GM18526 (cell line): ENCODE measurements at regions not wholly inside any gene's neighbourhood (a gene's known extent, or its start where the extent isn't known, plus 50 kb on each side); places are given as distances from the start of the nearest gene placed in this dataset.

ENCODE experiments used
- POLR2A ChIP-seq: IDR thresholded peaks from 3 replicates; pipeline ENCODE4 v1.6.1; 2011; ENCODE audit not compliant: insufficient read length; ENCODE audit errors: extremely low read depth

DNA sequence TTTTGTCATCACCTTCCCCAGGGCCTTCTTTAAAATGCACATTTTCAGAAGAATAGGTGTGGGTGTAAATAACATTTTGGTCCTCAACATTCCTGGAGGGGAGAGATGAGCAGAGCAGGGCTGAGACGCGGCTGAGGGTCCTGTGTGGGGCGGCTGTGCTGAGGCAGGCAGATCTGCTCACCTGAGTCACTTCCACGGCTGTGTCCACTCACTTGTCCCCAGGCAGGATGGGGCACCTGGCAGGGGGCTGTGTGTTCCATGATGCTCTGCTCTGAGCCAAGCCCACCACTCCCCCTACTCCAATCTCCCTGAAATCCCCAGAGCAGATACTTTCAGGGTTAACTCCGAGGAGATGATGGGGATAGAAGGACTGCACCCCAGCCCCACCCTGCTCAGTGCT lies 93.8 kb downstream of the GLRX3 start:
- no peak for TF ChIP-seq POLR2A

- no peak for TF ChIP-seq POLR2A
These were observed 94.4 kb downstream of the GLRX3 start for GRCh38 chr10:130230611-130231010.

GRCh38 chr10:130231251-130231741 lies 95.1 kb downstream of the GLRX3 start:
- no peak for TF ChIP-seq POLR2A

DNA sequence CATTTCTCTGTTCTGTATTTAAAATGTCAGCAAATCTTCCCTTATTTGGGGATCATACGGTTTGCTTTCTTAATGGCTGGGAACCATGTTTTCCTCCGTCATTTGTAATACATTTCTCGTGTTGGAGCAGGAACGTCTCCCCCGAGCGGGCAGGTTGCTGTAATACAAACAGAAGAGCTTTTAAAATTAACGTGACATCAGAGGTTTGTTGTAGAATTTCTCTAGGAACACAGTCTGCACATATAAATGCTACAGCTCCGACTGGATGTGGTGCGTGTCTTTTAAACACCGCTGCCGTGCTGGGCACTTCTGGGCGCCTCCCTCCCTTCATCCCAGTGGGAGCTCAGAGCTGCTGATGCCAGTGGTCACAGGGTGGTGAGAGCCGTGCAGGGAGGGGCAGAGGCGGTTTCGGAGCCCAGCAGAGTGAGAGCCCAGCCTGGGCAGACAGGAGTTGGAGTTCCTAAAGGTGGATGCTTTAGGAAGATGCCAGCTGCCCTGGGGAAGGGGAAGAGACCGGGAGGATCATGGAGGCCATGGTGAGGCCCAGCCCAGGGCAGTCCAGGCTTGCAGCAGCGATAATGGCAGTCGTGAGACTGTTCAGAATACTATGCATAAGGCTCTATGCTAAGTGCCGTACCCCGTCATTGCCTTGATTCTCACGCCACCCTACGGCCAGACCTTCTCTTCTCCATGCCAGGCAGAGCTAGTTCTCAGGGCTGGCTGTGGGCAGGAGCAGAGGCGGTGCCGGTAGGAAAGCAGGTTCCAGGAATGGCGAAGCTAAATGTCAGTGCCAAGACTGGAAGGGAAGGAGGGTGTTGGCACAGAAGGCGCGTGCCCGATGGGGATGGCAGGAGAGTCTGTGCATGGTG lies 96.2 kb downstream of the GLRX3 start:
- no peak for TF ChIP-seq POLR2A

DNA sequence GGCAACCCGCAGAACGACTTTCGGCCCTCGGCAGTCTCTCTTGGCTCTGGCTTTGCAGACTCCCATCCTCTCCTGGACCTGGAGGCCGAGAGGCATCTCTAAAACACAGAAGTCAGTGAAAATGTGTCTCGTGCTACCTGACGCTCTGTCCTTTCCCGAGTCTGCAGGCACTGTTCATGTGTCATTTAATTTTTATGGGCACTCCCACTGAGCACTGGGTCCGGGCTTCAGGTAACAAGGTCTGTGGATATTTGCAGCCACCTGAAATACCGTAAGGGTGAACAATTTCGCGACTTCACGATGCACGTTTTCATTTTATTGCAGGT lies 96.8 kb downstream of the GLRX3 start:
- no peak for TF ChIP-seq POLR2A

DNA sequence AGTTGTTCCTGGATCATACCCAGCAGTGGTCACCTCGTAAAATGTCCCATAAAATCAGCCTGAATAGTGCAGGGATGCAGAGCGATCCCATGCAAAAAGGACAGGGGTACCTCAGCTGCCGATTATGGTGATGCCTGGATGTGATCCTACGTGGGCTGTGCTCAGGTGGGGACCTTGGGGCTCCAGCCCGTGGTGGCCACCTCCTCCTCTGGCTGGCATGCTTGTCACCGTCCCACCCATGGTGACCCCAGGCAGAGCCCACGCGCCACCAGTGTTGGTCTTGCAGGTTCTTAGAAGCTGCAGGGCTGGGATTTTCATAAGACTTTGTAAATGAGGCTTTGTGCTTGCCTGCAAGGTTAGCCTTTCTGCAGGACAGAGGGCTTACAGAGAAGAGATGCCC lies 97.2 kb downstream of the GLRX3 start:
- TF ChIP-seq POLR2A, result no peak

GRCh38 chr10:130234171-130234965 lies 98.2 kb downstream of the GLRX3 start:
- no peak for TF ChIP-seq POLR2A

DNA sequence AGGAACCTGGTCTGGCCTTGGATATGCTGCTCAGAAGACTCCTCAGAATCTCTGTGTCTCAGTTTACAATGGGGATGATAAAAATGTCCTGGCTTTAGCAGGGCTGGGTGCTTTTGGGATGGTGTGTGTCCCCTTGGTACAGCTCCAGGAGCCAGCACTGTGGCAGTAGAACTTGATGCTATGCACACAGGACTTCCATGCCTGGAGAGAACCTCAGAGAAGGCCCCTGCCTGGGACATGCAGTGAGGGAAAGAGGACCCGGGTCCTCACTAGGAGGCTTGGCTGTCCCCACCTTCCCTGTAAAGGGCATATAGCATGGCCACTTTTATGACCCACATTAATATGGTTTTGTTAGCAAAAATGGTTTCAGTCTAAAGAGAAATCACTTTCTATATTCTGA lies 100.5 kb downstream of the GLRX3 start:
- no peak for TF ChIP-seq POLR2A

GRCh38 chr10:130240409-130240808 lies 104.2 kb downstream of the GLRX3 start:
- TF ChIP-seq POLR2A, result no peak

- no peak for TF ChIP-seq POLR2A
These were observed 106.3 kb downstream of the GLRX3 start for GRCh38 chr10:130242513-130242912.

- no peak for TF ChIP-seq POLR2A
These were observed 106.8 kb downstream of the GLRX3 start for GRCh38 chr10:130243015-130243414.

- no peak for TF ChIP-seq POLR2A
These were observed 108.1 kb downstream of the GLRX3 start for GRCh38 chr10:130244031-130244927.

DNA sequence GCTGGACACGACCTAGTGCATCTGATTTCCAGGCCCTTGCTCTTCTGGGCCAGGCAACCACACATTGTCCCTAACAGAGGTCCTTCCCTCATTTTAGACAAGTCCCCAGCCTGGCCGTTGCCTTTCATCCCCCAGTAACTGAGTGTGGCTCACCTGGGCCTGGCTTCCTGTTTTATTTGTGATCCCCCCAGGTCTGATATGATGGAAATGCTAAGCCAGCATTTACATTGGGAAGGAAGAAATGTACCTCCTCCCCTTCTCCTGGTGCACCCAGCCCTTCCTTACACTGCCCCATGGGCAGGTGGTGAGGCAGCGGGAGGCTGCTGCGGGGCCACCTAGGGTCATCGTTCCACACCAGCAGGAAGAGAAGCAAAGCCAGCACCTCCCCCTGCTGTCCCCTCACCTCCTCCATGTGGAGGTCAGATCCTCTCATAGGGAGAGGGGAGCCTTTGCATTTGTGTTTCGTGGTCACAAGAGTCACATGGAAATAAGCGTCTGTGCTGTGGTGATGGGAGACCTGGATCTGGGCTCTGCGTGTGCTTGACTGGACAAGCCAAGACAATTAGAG lies 108.8 kb downstream of the GLRX3 start:
- TF ChIP-seq POLR2A, result no peak

DNA sequence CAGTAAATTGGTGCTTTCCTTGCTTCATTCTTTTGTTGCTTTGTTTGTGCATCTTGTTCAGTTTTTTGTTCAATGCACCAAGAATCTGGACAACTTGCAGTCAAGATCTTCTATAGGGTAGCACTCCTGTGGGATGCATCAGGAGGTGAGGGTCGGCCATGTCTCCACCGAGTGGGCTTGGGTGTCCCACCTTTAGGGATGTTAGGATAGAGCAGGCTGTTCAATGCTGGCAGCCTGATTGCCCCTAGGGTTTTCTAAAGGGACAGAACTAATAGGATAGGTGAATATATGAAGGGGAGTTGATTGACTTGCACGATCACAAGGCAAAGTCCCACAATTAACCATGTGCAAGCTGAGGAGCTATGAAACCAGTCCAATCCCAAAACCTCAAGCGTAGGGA lies 109.9 kb downstream of the GLRX3 start:
- TF ChIP-seq POLR2A, result no peak

DNA sequence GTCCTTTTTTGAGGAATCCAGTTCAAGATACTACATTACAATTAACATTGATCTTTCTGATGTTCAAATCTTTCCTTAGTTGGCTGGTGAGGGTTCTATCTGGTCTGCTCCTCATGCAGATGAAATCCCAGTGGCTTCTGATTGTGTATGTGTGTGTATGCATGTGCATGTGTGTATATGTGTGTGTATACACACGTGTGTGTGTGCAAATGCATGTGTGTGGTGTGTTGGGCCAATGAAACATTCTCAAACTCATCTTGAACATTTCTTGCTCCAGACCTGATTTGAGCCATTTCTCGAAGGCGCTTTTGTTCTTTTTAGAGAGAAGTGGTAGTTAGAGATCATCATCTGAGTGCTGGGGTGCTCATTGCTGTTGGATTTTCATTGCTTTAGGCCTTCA lies 113.9 kb downstream of the GLRX3 start:
- no peak for TF ChIP-seq POLR2A
